Fibroblast of the aortic adventitia (primary cell): ENCODE measurements at regions not wholly inside any gene's neighbourhood (a gene's known extent, or its start where the extent isn't known, plus 50 kb on each side); places are given as distances from the start of the nearest gene placed in this dataset.
"Not testable (repeated sequence)": the region's sequence is repeated elsewhere in the genome, so short reads cannot be mapped to it uniquely, and the experiment has no call there.

Experiments
- DNase-seq: peaks from one replicate; pipeline ENCODE4 v3.0.0-alpha.2; 2010; ENCODE audit warnings: low read depth
- H3K4me3 ChIP-seq: 2 replicates; pipeline ENCODE4 v1.5.1; 2011; ENCODE audit warnings: low read depth, mild to moderate bottlenecking, control low read depth, low read length, moderate library complexity
- TF ChIP-seq, protein P1 (sequence below): IDR thresholded peaks from 2 replicates; pipeline ENCODE4 v1.5.1; 2011; ENCODE audit warnings: mild to moderate bottlenecking, low read length, control low read depth, inconsistent platforms; ENCODE audit not compliant: insufficient read depth

DNA sequence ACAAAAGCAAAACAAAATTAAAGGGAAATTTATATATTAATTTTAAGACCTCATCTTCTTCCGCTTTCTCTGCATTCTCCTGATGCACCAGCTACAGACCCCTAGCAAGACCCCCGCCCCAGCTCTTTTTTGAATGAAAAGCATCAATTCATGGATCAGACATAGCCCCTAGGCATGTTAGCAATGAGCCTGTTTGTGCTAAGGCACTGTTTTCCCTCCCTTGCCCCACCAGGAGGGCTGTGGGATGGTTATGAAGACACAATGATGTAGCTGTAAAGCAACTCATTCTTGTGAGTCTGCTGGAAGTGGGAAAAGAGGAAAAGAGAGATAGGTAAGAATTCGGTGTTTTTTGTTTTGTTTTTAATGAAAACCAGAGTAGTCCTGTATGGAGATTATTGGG lies 88.5 kb upstream of the ZBTB18 start:
- no peak for DNase-seq
- no peak overlapping the region for H3K4me3 ChIP-seq
- TF ChIP-seq, protein P1, sequence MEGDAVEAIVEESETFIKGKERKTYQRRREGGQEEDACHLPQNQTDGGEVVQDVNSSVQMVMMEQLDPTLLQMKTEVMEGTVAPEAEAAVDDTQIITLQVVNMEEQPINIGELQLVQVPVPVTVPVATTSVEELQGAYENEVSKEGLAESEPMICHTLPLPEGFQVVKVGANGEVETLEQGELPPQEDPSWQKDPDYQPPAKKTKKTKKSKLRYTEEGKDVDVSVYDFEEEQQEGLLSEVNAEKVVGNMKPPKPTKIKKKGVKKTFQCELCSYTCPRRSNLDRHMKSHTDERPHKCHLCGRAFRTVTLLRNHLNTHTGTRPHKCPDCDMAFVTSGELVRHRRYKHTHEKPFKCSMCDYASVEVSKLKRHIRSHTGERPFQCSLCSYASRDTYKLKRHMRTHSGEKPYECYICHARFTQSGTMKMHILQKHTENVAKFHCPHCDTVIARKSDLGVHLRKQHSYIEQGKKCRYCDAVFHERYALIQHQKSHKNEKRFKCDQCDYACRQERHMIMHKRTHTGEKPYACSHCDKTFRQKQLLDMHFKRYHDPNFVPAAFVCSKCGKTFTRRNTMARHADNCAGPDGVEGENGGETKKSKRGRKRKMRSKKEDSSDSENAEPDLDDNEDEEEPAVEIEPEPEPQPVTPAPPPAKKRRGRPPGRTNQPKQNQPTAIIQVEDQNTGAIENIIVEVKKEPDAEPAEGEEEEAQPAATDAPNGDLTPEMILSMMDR = no peak

DNA sequence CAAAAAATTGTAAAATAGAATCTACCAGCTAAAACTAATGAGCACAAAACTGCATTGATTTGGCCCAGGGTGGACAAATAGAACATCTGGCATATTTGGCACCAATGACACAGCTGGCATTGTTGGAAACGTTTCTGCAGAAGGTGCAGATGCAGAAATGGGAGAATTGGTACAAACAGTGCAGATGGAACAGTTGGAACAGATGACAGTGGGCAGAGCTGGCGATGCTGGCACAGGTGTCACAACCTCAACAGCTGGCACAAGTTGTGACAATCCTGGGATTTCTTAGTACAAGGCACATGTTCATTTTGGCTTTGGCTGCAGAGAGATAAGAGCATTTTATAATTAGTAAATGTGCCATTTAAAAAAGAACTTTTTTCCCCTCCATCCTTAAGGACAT lies 91.1 kb upstream of the ZBTB18 start:
- H3K4me3 ChIP-seq = no peak overlapping the region
- TF ChIP-seq, protein P1 = no peak
- DNase-seq = no peak

DNA sequence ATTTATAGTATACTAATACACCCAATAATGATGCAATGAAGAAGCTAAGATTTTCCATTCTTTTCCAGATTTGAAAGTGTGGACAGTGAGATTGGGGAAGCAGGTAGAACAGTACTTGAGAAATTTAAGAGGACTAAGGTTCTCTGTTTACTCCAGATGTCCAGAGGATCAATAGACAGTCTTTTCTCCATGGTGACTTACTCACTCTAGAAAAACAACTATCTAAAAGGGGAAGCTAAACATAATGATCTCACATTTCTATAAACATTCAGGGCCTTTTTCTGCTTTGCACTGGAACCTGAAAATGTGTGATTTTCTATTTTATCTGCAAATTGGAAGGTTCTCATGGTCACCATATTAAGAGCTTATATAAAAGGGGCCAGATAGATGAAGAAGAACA lies 93.9 kb upstream of the ZBTB18 start:
- no peak for DNase-seq

DNA sequence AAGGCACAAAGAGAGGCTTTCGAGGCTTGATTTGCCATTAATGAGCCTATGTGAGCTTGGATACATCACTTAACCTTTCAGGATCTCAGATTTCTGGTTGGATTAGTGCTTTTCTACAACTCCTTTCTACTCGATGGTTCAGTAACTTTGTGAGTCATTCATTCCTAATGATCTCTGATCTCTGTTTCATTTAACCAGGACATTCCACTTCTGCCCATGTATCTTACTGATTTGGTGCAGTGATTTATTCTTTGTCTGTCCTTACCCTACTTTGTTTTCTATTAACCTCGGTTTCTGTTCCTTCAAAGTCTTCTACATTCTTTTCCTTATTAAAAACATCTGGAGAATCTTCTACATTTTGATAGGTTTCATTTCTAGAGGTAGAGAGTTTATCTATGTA lies 94.6 kb upstream of the ZBTB18 start:
- no peak overlapping the region for H3K4me3 ChIP-seq
- TF ChIP-seq, protein P1 = no peak
- DNase-seq = no peak

More for the DNA sequence above, 93.9 kb upstream of the ZBTB18 start:
- TF ChIP-seq, protein P1 = no peak
- no peak overlapping the region for H3K4me3 ChIP-seq

DNA sequence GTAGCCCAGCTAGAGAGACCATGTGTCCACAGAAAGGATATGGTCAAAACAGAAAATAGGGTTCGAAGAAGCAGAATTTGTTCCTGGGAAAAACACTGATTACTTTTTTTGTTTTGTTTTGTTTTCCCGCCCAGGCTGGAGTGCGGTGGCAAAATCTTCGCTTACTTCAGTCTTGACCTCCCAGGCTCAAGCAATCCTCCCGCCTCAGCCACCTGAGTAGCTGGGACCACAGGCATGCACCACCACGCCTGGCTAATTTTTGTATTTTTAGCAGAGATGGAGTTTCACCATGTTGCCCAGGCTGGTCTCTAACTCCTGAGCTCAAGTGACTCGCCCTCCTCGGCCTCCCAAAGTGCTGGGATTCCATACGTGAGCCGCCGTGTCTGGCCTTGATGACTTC lies 99.9 kb upstream of the ZBTB18 start:
- DNase-seq, H3K4me3 ChIP-seq: not testable (repeated sequence)

DNA sequence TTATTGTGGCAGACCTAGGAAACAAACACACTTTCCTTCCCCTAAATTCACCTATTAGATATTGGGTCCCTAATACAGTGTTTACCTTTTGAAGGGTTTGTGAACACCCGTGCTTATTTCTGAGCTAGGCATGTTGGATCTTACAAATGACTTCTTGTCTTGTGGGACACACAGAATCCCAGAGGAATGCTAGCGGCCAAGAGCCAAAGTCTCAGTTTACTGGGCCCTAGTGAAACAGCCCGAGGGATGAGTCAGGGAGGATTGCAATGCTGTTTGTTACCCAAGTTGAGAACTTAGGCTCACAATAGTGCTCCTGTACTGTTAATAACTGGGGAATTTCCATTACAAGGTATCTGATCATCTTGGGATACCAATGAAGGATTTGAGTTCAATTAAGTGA lies 100.1 kb upstream of the AKT3 start:
- DNase-seq = peak; percentile 32
- no peak overlapping the region for H3K4me3 ChIP-seq
- TF ChIP-seq, protein P1 = no peak

DNA sequence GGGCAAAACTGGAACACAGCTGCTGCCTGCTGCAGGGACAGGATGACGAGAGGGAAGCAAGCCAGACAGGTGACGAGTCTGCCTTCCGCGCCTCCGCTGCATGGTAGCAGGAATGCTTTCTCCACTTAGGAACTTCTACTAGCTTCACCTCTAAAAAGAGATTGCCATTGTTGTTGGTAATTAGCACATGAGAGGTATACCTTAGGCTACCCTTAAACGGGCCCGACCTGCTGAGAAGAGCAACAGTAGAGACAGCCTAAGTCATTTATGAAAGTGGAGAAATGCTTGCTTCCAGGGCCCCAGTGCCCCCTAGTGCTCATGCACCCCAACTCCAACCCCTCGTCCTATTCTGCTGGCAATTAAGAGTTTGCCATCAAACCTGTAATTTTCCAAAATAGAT lies 96.9 kb upstream of the AKT3 start:
- DNase-seq = peak; percentile 25
- TF ChIP-seq, protein P1 = peak; percentile 47
- H3K4me3 ChIP-seq = no peak overlapping the region
